Panc1 (cell line): ENCODE measurements at regions not wholly inside any gene's neighbourhood (a gene's known extent, or its start where the extent isn't known, plus 50 kb on each side); places are given as distances from the start of the nearest gene placed in this dataset.

Source experiments
- ATAC-seq: fragments of 200-7000 bp; cut with Tn5 transposase; 2 replicates; pipeline ENCODE4 v1.9.1; 2020; ENCODE audit warnings: mild to moderate bottlenecking, moderate library complexity
- BruUV-seq: library from RNA; stranded (reverse); fragments of 400-500 nt; replicated peaks from 2 replicates; lab custom pipeline; 2021; lab: Mats Ljungman, UMichigan
- CTCF ChIA-PET: fragments of 300-600 bp; sonication (Branson Sonifier 250); formaldehyde crosslinking; loops from one replicate; lab custom pipeline; 2022; ENCODE audit warnings: antibody characterized with exemption; lab: Charles Lee
- POLR2A ChIA-PET: fragments of 300-600 bp; sonication (Branson Sonifier 250); formaldehyde crosslinking; loops from one replicate; lab custom pipeline; 2022; ENCODE audit warnings: antibody characterized with exemption; lab: Charles Lee
- DNase-seq: peaks from one replicate; pipeline ENCODE4 v3.0.0-alpha.2; 2010; ENCODE audit warnings: low read depth, low spot score
- H3K27ac ChIP-seq: 2 replicates; pipeline ENCODE4 v1.5.1; 2011; ENCODE audit warnings: mild to moderate bottlenecking, low read length, inconsistent platforms
- H3K27me3 ChIP-seq: fragments of 200-500 bp; sonication (Bioruptor generic); 2 replicates; pipeline ENCODE4 v1.6.0; 2014; ENCODE audit warnings: low read length, inconsistent platforms; ENCODE audit not compliant: control insufficient read depth, insufficient read depth
- H3K36me3 ChIP-seq: fragments of 200-500 bp; sonication (Bioruptor generic); 2 replicates; pipeline ENCODE4 v1.5.1; 2014; ENCODE audit warnings: inconsistent platforms, mild to moderate bottlenecking, low read length, moderate library complexity; ENCODE audit not compliant: control insufficient read depth, insufficient read depth
- H3K4me1 ChIP-seq: 2 replicates; pipeline ENCODE4 v1.5.1; 2011; ENCODE audit warnings: inconsistent platforms, mild to moderate bottlenecking, low read length, moderate library complexity; ENCODE audit not compliant: control insufficient read depth, insufficient read depth
- H3K4me3 ChIP-seq, 2 experiments: 2 replicates each; pipeline ENCODE4 v1.5.1; 2011 to 2012; ENCODE audit warnings: low read depth in 2 of 2, low read length in 2 of 2, mild to moderate bottlenecking in 2 of 2, inconsistent platforms in 1 of 2, moderate library complexity in 1 of 2
- H3K9me3 ChIP-seq: fragments of 200-500 bp; sonication (Bioruptor generic); 2 replicates; pipeline ENCODE4 v1.5.1; 2014; ENCODE audit warnings: low read depth, mild to moderate bottlenecking, inconsistent platforms, low read length, moderate library complexity; ENCODE audit not compliant: control insufficient read depth, insufficient read depth
- POLR2AphosphoS5 ChIP-seq: IDR thresholded peaks from 2 replicates; pipeline ENCODE4 v1.6.1; 2012; ENCODE audit warnings: mild to moderate bottlenecking, low read depth, low read length, moderate library complexity
- SIN3A ChIP-seq: IDR thresholded peaks from 2 replicates; pipeline ENCODE4 v1.6.1; 2012; ENCODE audit warnings: low read depth, mild to moderate bottlenecking, low read length, moderate library complexity, borderline replicate concordance; ENCODE audit not compliant: insufficient read depth
- TCF7L2 ChIP-seq: IDR thresholded peaks from 2 replicates; pipeline ENCODE4 v1.6.1; 2011; ENCODE audit warnings: mild to moderate bottlenecking, low read depth, low read length, inconsistent platforms
- in situ Hi-C: cut with HindIII; loops from 2 replicates; pipeline ENCODE4 v1.10.0; 2016; ENCODE audit warnings: low sequenced_read_pairs, low pct_unique_long_range_greater_than_20kb
- intact Hi-C: fragments of 100-400 bp; cut with micrococcal nuclease; formaldehyde crosslinking; loops from one replicate; pipeline ENCODE4 v1.10.0; 2022; ENCODE audit not compliant: unreplicated experiment
- TF ChIP-seq, protein P1 (sequence below): fragments of 450-650 bp; IDR thresholded peaks from 2 replicates; pipeline ENCODE4 v1.5.1; 2017; ENCODE audit warnings: mild to moderate bottlenecking
- TF ChIP-seq, protein P2 (sequence below), 2 experiments: IDR thresholded peaks; 2 replicates each; pipeline ENCODE4 v1.6.1; 2011 to 2012; ENCODE audit warnings: low read depth in 2 of 2, control low read depth in 1 of 2, low read length in 1 of 2, mild to moderate bottlenecking in 1 of 2, moderate library complexity in 1 of 2; ENCODE audit not compliant: insufficient read depth in 1 of 2

DNA sequence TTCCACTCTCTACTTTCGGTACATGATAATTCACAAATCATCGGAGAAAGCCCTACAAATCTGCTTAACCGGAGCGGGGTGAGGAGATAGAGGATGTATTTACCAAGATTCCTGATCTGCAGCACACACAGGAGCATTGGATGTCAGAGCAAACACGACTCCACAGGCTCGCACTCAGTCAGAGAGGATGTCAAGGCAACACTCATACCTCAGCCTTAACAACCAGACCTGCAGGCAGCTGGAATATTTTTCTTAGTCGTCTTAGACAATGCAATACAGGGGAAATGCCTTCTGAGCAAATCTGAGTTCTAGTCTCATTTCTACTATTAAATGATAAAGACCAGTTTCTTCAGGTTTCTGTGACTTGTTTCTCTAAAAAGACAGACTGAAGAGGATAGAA is 159.3 kb upstream of the CPNE8 start:
- Histone ChIP-seq H3K27me3 (no peaks in the 10 kb centered on the region), H3K27ac (no peak overlapping the region), H3K36me3 (no peaks in the 10 kb centered on the region), H3K4me3 (no peak overlapping the region), H3K4me1 (no peaks in the 10 kb centered on the region), H3K9me3 (no peaks in the 10 kb centered on the region)
- ATAC-seq (no peak), DNase-seq (no peak)
- in situ Hi-C loops (no loop called here), intact Hi-C loops (no loop called here)
- BruUV-seq = no TSS peak
- ChIA-PET POLR2A (no interaction called here), CTCF (no interaction called here)
- TF ChIP-seq POLR2AphosphoS5 (no peak), TCF7L2 (no peak), SIN3A (no peak)
- TF ChIP-seq, protein P1, sequence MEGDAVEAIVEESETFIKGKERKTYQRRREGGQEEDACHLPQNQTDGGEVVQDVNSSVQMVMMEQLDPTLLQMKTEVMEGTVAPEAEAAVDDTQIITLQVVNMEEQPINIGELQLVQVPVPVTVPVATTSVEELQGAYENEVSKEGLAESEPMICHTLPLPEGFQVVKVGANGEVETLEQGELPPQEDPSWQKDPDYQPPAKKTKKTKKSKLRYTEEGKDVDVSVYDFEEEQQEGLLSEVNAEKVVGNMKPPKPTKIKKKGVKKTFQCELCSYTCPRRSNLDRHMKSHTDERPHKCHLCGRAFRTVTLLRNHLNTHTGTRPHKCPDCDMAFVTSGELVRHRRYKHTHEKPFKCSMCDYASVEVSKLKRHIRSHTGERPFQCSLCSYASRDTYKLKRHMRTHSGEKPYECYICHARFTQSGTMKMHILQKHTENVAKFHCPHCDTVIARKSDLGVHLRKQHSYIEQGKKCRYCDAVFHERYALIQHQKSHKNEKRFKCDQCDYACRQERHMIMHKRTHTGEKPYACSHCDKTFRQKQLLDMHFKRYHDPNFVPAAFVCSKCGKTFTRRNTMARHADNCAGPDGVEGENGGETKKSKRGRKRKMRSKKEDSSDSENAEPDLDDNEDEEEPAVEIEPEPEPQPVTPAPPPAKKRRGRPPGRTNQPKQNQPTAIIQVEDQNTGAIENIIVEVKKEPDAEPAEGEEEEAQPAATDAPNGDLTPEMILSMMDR = no peak
- TF ChIP-seq, protein P2, sequence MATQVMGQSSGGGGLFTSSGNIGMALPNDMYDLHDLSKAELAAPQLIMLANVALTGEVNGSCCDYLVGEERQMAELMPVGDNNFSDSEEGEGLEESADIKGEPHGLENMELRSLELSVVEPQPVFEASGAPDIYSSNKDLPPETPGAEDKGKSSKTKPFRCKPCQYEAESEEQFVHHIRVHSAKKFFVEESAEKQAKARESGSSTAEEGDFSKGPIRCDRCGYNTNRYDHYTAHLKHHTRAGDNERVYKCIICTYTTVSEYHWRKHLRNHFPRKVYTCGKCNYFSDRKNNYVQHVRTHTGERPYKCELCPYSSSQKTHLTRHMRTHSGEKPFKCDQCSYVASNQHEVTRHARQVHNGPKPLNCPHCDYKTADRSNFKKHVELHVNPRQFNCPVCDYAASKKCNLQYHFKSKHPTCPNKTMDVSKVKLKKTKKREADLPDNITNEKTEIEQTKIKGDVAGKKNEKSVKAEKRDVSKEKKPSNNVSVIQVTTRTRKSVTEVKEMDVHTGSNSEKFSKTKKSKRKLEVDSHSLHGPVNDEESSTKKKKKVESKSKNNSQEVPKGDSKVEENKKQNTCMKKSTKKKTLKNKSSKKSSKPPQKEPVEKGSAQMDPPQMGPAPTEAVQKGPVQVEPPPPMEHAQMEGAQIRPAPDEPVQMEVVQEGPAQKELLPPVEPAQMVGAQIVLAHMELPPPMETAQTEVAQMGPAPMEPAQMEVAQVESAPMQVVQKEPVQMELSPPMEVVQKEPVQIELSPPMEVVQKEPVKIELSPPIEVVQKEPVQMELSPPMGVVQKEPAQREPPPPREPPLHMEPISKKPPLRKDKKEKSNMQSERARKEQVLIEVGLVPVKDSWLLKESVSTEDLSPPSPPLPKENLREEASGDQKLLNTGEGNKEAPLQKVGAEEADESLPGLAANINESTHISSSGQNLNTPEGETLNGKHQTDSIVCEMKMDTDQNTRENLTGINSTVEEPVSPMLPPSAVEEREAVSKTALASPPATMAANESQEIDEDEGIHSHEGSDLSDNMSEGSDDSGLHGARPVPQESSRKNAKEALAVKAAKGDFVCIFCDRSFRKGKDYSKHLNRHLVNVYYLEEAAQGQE (IDR thresholded peaks at IDR 0.05; ENCODE audit: insufficient read depth in 1 of 2, low read depth in 2 of 2, low read length in 1 of 2) = no peak

DNA sequence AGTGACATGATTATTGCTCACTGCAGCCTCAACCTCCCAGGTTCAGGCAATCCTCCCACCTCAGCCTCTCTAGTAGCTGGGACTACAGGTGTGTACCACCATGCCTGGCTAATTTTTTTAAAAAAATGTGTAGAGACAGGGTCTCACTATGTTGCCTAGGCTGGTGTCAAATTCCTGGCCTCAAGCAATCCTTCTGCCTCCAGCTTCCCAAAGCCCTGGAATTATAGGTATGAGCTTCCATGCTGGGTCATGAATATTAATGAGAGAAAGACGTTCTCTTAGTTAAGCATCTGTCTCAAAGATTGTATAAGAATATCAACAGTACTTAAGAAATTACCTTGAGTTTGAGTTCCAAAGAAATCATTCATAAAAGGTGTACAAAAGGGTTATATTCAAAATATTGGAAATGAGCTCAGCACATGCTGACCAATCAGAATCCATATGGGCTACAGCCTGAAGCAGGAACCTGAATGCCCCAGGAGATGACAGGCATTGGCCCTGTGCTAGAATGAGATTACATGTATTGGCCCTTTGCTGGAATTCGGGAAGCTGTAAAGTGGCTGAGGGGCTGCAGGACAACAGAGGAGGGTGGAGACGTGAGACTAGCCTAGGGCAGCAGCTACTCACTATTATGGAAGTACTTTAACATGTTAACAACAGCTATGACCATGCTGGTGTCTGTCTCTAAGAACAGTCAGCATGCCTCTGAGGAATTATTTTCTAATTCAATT is 157.0 kb upstream of the CPNE8 start:
- in situ Hi-C loops (no loop called here), intact Hi-C loops (no loop called here)
- CTCF ChIA-PET = no interaction called here
- ATAC-seq (no peak), DNase-seq (no peak)
- H3K4me1 ChIP-seq = no peaks in the 10 kb centered on the region
- no peaks in the 10 kb centered on the region for H3K36me3 ChIP-seq
- H3K9me3 ChIP-seq = no peaks in the 10 kb centered on the region
- H3K27me3 ChIP-seq = no peaks in the 10 kb centered on the region
- POLR2A ChIA-PET = no interaction called here
- no peak overlapping the region for H3K4me3 ChIP-seq
- TF ChIP-seq TCF7L2 = no peak
- no peak overlapping the region for H3K27ac ChIP-seq
- no TSS peak for BruUV-seq

GRCh38 chr12:39061576-39061975 is 156.2 kb upstream of the CPNE8 start:
- CTCF ChIA-PET = no interaction called here
- Histone ChIP-seq H3K4me3 (no peak overlapping the region), H3K27ac (no peak overlapping the region), H3K27me3 (no peaks in the 10 kb centered on the region), H3K36me3 (no peaks in the 10 kb centered on the region), H3K4me1 (no peaks in the 10 kb centered on the region), H3K9me3 (no peaks in the 10 kb centered on the region)
- DNase-seq = no peak
- no TSS peak for BruUV-seq
- ATAC-seq = no peak
- TF ChIP-seq POLR2AphosphoS5 (no peak), TCF7L2 (no peak), SIN3A (no peak)
- TF ChIP-seq, protein P2 (IDR thresholded peaks at IDR 0.05; ENCODE audit: insufficient read depth in 1 of 2, low read depth in 2 of 2, low read length in 1 of 2) = no peak
- TF ChIP-seq, protein P1 = no peak
- in situ Hi-C loops (no loop called here), intact Hi-C loops (no loop called here)
- POLR2A ChIA-PET = no interaction called here
